Hepatocyte (in vitro differentiated cells): ENCODE measurements at regions not wholly inside any gene's neighbourhood (a gene's known extent, or its start where the extent isn't known, plus 50 kb on each side); places are given as distances from the start of the nearest gene placed in this dataset.

ENCODE experiments used
- DNase-seq: peaks from one replicate; pipeline ENCODE4 v3.0.0-alpha.2; 2016; ENCODE audit warnings: low spot score
- H2AFZ ChIP-seq: fragments of 200-600 bp; sonication (generic); 2 replicates; pipeline ENCODE4 v1.6.0; 2016; ENCODE audit warnings: antibody characterized with exemption, mild to moderate bottlenecking
- H3K27ac ChIP-seq: fragments of 200-600 bp; sonication (generic); 2 replicates; pipeline ENCODE4 v1.5.1; 2016; ENCODE audit warnings: mild to moderate bottlenecking
- H3K27me3 ChIP-seq: fragments of 200-600 bp; sonication (generic); 2 replicates; pipeline ENCODE4 v1.6.1; 2016
- H3K36me3 ChIP-seq: fragments of 200-600 bp; sonication (generic); replicated peaks from 2 replicates; pipeline ENCODE4 v1.5.1; 2016; ENCODE audit warnings: low read depth; ENCODE audit not compliant: insufficient read depth
- H3K4me1 ChIP-seq: fragments of 200-600 bp; sonication (generic); 2 replicates; pipeline ENCODE4 v1.5.1; 2016; ENCODE audit warnings: mild to moderate bottlenecking, moderate library complexity; ENCODE audit not compliant: insufficient read depth
- H3K4me2 ChIP-seq: fragments of 200-600 bp; sonication (generic); 2 replicates; pipeline ENCODE4 v1.6.0; 2016
- H3K4me3 ChIP-seq: fragments of 200-600 bp; sonication (generic); 2 replicates; pipeline ENCODE4 v1.5.1; 2016; ENCODE audit warnings: mild to moderate bottlenecking
- H3K79me2 ChIP-seq: fragments of 200-600 bp; sonication (generic); 2 replicates; pipeline ENCODE4 v1.6.0; 2017; ENCODE audit warnings: mild to moderate bottlenecking
- H3K9me2 ChIP-seq: fragments of 200-600 bp; sonication (generic); replicated peaks from 2 replicates; pipeline ENCODE4 v1.6.0; 2017; ENCODE audit warnings: mild to moderate bottlenecking; ENCODE audit not compliant: insufficient read depth
- H3K9me3 ChIP-seq: fragments of 200-600 bp; sonication (generic); 2 replicates; pipeline ENCODE4 v1.5.1; 2016; ENCODE audit warnings: low read depth, mild to moderate bottlenecking
- H4K20me1 ChIP-seq: fragments of 200-600 bp; sonication (generic); 2 replicates; pipeline ENCODE4 v1.6.0; 2016; ENCODE audit warnings: mild to moderate bottlenecking; ENCODE audit not compliant: insufficient read depth, poor library complexity, severe bottlenecking
- EZH2 ChIP-seq: fragments of 200-600 bp; sonication (generic); IDR thresholded peaks from 2 replicates; pipeline ENCODE4 v1.6.1; 2016; ENCODE audit warnings: antibody characterized with exemption, mild to moderate bottlenecking, borderline replicate concordance
- EZH2phosphoT487 ChIP-seq: fragments of 200-600 bp; sonication (generic); IDR thresholded peaks from one replicate; pipeline ENCODE4 v1.6.1; 2018; ENCODE audit warnings: antibody characterized with exemption, mild to moderate bottlenecking, low read depth, moderate library complexity; ENCODE audit not compliant: unreplicated experiment, severe bottlenecking
- WGBS: methylation state at CpG from one replicate; pipeline ENCODE4 v1.1.6; 2016; ENCODE audit warnings: low lambda C conversion rate; ENCODE audit errors: missing lambda C conversion rate; 5-methylcytosine and 5-hydroxymethylcytosine counted together
- TF ChIP-seq, protein P1 (sequence below): fragments of 200-600 bp; sonication (generic); IDR thresholded peaks from 2 replicates; pipeline ENCODE4 v1.5.1; 2016; ENCODE audit warnings: antibody characterized with exemption, mild to moderate bottlenecking; ENCODE audit not compliant: poor library complexity

DNA sequence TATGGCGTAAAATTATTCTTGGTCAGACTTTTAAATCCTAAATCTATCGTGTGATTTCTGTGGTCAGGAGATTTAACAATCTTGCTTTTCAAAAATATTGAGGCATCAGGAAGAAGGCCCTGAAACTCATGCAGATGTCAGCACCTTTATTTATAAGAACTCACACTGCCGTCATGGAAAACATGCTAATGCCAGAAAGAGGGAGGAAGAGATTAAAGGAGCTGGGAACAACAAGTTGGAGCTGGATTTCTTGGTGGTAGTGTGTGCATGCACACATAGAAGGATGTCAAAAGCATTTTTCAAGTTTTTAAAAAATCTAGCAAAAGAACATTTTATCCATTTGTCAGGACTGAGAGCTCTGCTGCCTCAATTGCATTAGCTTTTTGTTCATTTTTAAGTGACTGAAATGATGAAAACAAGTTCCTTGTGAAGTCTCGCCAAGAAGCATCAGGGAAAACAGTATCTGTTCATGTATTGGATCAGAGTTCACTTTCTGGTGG lies 342.5 kb downstream of the SPRY2 start:
- Histone ChIP-seq H3K27ac (no peak overlapping the region), H4K20me1 (no peaks in the 10 kb centered on the region), H3K4me3 (no peak overlapping the region), H2AFZ (no peak overlapping the region), H3K9me3 (no peaks in the 10 kb centered on the region), H3K36me3 (no peaks in the 10 kb centered on the region), H3K79me2 (no peaks in the 10 kb centered on the region), H3K4me2 (no peak overlapping the region), H3K4me1 (no peaks in the 10 kb centered on the region), H3K9me2 (no peaks in the 10 kb centered on the region), H3K27me3 (no peaks in the 10 kb centered on the region)
- WGBS: 84% methylated on average over 4 of the region's 4 CpGs
- no peak for DNase-seq
- TF ChIP-seq EZH2phosphoT487 (no peak), EZH2 (no peak)
- TF ChIP-seq, protein P1, sequence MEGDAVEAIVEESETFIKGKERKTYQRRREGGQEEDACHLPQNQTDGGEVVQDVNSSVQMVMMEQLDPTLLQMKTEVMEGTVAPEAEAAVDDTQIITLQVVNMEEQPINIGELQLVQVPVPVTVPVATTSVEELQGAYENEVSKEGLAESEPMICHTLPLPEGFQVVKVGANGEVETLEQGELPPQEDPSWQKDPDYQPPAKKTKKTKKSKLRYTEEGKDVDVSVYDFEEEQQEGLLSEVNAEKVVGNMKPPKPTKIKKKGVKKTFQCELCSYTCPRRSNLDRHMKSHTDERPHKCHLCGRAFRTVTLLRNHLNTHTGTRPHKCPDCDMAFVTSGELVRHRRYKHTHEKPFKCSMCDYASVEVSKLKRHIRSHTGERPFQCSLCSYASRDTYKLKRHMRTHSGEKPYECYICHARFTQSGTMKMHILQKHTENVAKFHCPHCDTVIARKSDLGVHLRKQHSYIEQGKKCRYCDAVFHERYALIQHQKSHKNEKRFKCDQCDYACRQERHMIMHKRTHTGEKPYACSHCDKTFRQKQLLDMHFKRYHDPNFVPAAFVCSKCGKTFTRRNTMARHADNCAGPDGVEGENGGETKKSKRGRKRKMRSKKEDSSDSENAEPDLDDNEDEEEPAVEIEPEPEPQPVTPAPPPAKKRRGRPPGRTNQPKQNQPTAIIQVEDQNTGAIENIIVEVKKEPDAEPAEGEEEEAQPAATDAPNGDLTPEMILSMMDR: no peak

DNA sequence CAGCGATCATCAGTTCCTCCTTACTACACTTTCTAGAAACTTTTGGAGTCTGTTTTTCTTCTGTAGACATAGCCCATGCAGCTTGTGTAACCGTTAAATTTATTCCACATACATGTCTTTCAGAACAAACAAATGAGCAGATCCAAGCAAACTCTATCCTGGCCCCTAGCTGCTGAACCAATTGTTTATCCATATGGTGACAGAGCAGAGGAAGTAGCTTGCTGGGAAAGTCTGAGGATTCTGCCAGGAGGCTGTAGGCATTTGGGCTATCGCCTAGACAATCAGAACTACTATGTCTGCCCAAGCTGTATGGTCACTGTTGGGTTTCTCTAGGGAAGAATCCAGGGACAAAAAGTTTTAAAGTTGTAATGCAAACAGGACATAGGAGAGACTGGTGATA lies 343.7 kb downstream of the SPRY2 start:
- no peak overlapping the region for H3K4me2 ChIP-seq
- H4K20me1 ChIP-seq: no peaks in the 10 kb centered on the region
- no peaks in the 10 kb centered on the region for H3K79me2 ChIP-seq
- H3K27me3 ChIP-seq: no peaks in the 10 kb centered on the region
- no peak for DNase-seq
- WGBS: 58% methylated on average over 3 of the region's 3 CpGs
- H3K9me2 ChIP-seq: no peaks in the 10 kb centered on the region
- H3K9me3 ChIP-seq: no peaks in the 10 kb centered on the region
- H3K27ac ChIP-seq: no peak overlapping the region
- H2AFZ ChIP-seq: no peak overlapping the region
- no peaks in the 10 kb centered on the region for H3K36me3 ChIP-seq
- TF ChIP-seq EZH2phosphoT487 (no peak), EZH2 (no peak)
- TF ChIP-seq, protein P1: no peak
- no peaks in the 10 kb centered on the region for H3K4me1 ChIP-seq
- no peak overlapping the region for H3K4me3 ChIP-seq

DNA sequence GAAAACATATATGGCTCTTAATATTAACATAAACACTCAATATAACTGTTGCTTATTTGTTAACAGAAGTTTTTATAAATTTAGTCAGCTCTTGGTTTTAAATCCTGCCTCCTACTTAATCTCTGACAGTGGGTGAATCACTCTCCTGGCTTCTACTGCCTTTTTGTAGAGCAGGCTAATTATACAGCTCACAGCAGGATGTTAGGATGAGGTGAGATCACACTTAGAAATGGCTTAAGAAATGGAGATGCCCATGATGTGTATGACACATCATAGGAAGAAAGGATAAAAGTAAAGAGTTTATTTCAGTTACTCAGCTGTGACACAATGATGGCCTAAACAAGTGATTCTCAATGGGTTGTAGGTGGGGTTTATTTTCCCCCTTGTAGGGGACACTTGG lies 345.6 kb downstream of the SPRY2 start:
- Histone ChIP-seq H3K4me2 (no peak overlapping the region), H4K20me1 (no peaks in the 10 kb centered on the region), H3K9me2 (no peaks in the 10 kb centered on the region), H3K27me3 (no peaks in the 10 kb centered on the region), H3K9me3 (no peaks in the 10 kb centered on the region), H3K36me3 (no peaks in the 10 kb centered on the region), H3K79me2 (no peaks in the 10 kb centered on the region), H3K4me3 (no peak overlapping the region), H3K27ac (no peak overlapping the region), H3K4me1 (no peaks in the 10 kb centered on the region), H2AFZ (no peak overlapping the region)
- TF ChIP-seq EZH2: no peak
- TF ChIP-seq, protein P1: no peak
- DNase-seq: no peak

DNA sequence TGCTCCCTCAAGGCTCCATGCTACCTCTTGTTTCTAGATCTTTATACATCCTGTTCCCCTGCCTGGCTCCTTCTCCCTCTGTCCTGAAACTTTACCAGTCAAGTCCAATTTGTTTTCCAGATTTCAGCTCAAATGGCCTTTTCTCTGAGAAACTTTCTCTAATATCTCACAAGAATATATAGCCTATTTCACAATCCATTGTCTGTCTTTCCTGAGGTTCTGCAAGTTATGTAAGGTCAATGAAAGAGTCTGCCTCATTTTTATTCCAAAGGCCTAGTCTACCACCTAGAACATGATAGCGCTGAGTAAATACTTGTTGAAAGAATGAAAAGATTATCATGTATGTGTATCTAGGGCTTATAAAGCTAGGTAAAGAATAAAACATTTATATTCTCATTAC lies 348.8 kb downstream of the SPRY2 start:
- 94% methylated on average over 1 of the region's 1 CpG for WGBS
- no peaks in the 10 kb centered on the region for H3K9me3 ChIP-seq
- H3K4me2 ChIP-seq: no peak overlapping the region
- no peaks in the 10 kb centered on the region for H3K36me3 ChIP-seq
- no peaks in the 10 kb centered on the region for H3K27me3 ChIP-seq
- H3K9me2 ChIP-seq: no peaks in the 10 kb centered on the region
- no peaks in the 10 kb centered on the region for H3K79me2 ChIP-seq
- no peak for DNase-seq
- H3K4me3 ChIP-seq: no peak overlapping the region
- peaks cover 9% of the 10 kb centered on the region for H3K4me1 ChIP-seq
- H3K27ac ChIP-seq: no peak overlapping the region
- H4K20me1 ChIP-seq: no peaks in the 10 kb centered on the region
- TF ChIP-seq EZH2: no peak
- TF ChIP-seq, protein P1: no peak
- no peak for TF ChIP-seq EZH2phosphoT487
- H2AFZ ChIP-seq: no peak overlapping the region
